ENCODE measurements at regions not wholly inside any gene's neighbourhood (a gene's known extent, or its start where the extent isn't known, plus 50 kb on each side); places are given as distances from the start of the nearest gene placed in this dataset.

GRCh38 chr2:123624816-123625215 lies 400.3 kb upstream of the CNTNAP5 start (continued):
- no peak for TF ChIP-seq AFF4 (CRISPR knock-in tag; IDR thresholded peaks at IDR 0.05; ENCODE audit: borderline replicate concordance)
- TF ChIP-seq FOXJ3 (CRISPR knock-in tag; IDR thresholded peaks at IDR 0.05; ENCODE audit: borderline replicate concordance): no peak
- no peak for TF ChIP-seq CBFB (CRISPR knock-in tag; IDR thresholded peaks at IDR 0.05; ENCODE audit: low read depth)

GRCh38 chr2:123636232-123636631 lies 388.9 kb upstream of the CNTNAP5 start:
- Mint-ChIP-seq H3K27me3 (ENCODE audit: low read depth) (no peaks in the 10 kb centered on the region), H3K4me1 (peaks cover 13% of the 10 kb centered on the region), H3K9me3 (peaks cover 6% of the 10 kb centered on the region; the same call in 1 of the 2 replicates), H3K36me3 (no peaks in the 10 kb centered on the region; the same call in 1 of the 2 replicates), H3K4me3 (no peak overlapping the region), H3K27ac (no peak overlapping the region)
- DNase-seq (ENCODE audit: low spot score) (no peak), ATAC-seq (no peak)
- CTCF ChIA-PET: no interaction called here
- POLR2A ChIA-PET: no interaction called here
- TF ChIP-seq RORB (CRISPR knock-in tag; IDR thresholded peaks at IDR 0.05) (no peak), ZNF281 (CRISPR knock-in tag; IDR thresholded peaks at IDR 0.05) (no peak), CBFB (CRISPR knock-in tag; IDR thresholded peaks at IDR 0.05; ENCODE audit: low read depth) (no peak), E2F5 (CRISPR knock-in tag; IDR thresholded peaks at IDR 0.05) (no peak), ETV6 (CRISPR knock-in tag; IDR thresholded peaks at IDR 0.05) (no peak), HMGXB4 (CRISPR knock-in tag; IDR thresholded peaks at IDR 0.05) (no peak), IRF2 (CRISPR knock-in tag; IDR thresholded peaks at IDR 0.05; ENCODE audit: borderline replicate concordance, low read depth) (no peak), E2F1 (CRISPR knock-in tag; IDR thresholded peaks at IDR 0.05) (no peak), TP53 (CRISPR knock-in tag; IDR thresholded peaks at IDR 0.05) (no peak), ARID4B (CRISPR knock-in tag; IDR thresholded peaks at IDR 0.05; ENCODE audit: borderline replicate concordance) (no peak), ATF6 (CRISPR knock-in tag; IDR thresholded peaks at IDR 0.05) (no peak), TCF7 (CRISPR knock-in tag; IDR thresholded peaks at IDR 0.05; ENCODE audit: low read depth) (no peak), MXD4 (CRISPR knock-in tag; IDR thresholded peaks at IDR 0.05; ENCODE audit: borderline replicate concordance) (no peak), ZBTB43 (CRISPR knock-in tag; IDR thresholded peaks at IDR 0.05) (no peak), SMAD4 (CRISPR knock-in tag; IDR thresholded peaks at IDR 0.05) (no peak)

Measured in WTC11 (cell line).